ENCODE measurements at regions not wholly inside any gene's neighbourhood (a gene's known extent, or its start where the extent isn't known, plus 50 kb on each side); places are given as distances from the start of the nearest gene placed in this dataset.

GRCh38 chr9:12631866-12632265 is 61.3 kb upstream of the TYRP1 start:
- no peak for TF ChIP-seq CTCF (IDR thresholded peaks at IDR 0.05; ENCODE audit: low read depth, low read length)
- DNase-seq (ENCODE audit: extremely low read depth, low read depth): no peak

- TF ChIP-seq CTCF (IDR thresholded peaks at IDR 0.05; ENCODE audit: low read depth, low read length): no peak
- DNase-seq (ENCODE audit: extremely low read depth, low read depth): no peak
Observed at GRCh38 chr9:12633016-12633765, 60.0 kb upstream of the TYRP1 start.

GRCh38 chr9:12640016-12640587 is 53.1 kb upstream of the TYRP1 start:
- TF ChIP-seq CTCF (IDR thresholded peaks at IDR 0.05; ENCODE audit: low read depth, low read length): peak; percentile 37
- DNase-seq (ENCODE audit: extremely low read depth, low read depth): no peak

- DNase-seq (ENCODE audit: extremely low read depth, low read depth): no peak
Observed at GRCh38 chr9:12640866-12641636, 52.1 kb upstream of the TYRP1 start.

More at GRCh38 chr9:12640866-12641636, 52.1 kb upstream of the TYRP1 start:
- TF ChIP-seq CTCF (IDR thresholded peaks at IDR 0.05; ENCODE audit: low read depth, low read length): no peak

All from AG09319 (cell line).